ENCODE measurements at regions not wholly inside any gene's neighbourhood (a gene's known extent, or its start where the extent isn't known, plus 50 kb on each side); places are given as distances from the start of the nearest gene placed in this dataset.

- 86 to 88% methylated on average over 5 of the region's 5 CpGs for WGBS, 2 donors
- H3K4me3 ChIP-seq, result no peak overlapping the region
- no peaks in the 10 kb centered on the region for H3K4me1 ChIP-seq
- no peak for DNase-seq
- H3K27ac ChIP-seq, result no peak overlapping the region
- intact Hi-C loops (cut with DNase I), result no loop called here
- no peaks in the 10 kb centered on the region for H3K27me3 ChIP-seq
- no peaks in the 10 kb centered on the region for H3K36me3 ChIP-seq
- no peaks in the 10 kb centered on the region for H3K9me3 ChIP-seq
- TF ChIP-seq POLR2A (IDR thresholded peaks at IDR 0.05), result no peak
- TF ChIP-seq POLR2AphosphoS5 (IDR thresholded peaks at IDR 0.05), result no peak
- no peak for TF ChIP-seq EP300 (IDR thresholded peaks at IDR 0.05)
- TF ChIP-seq CTCF (IDR thresholded peaks at IDR 0.05), result no peak
Observed at GRCh38 chr16:72722552-72722951, 325.4 kb downstream of the ZFHX3 start.

GRCh38 chr16:72721981-72722380 lies 325.9 kb downstream of the ZFHX3 start:
- WGBS, 2 donors, result 66 to 69% methylated on average over 4 of the region's 4 CpGs

GRCh38 chr16:72715267-72715666 lies 332.7 kb downstream of the ZFHX3 start:
- TF ChIP-seq POLR2A (IDR thresholded peaks at IDR 0.05) (no peak), EP300 (IDR thresholded peaks at IDR 0.05) (no peak), POLR2AphosphoS5 (IDR thresholded peaks at IDR 0.05) (no peak), CTCF (IDR thresholded peaks at IDR 0.05) (no peak)
- no peak for DNase-seq
- no peak overlapping the region for H3K27ac ChIP-seq

More at GRCh38 chr16:72721981-72722380, 325.9 kb downstream of the ZFHX3 start:
- Histone ChIP-seq H3K36me3 (no peaks in the 10 kb centered on the region), H3K4me1 (no peaks in the 10 kb centered on the region), H3K27ac (no peak overlapping the region), H3K27me3 (no peaks in the 10 kb centered on the region), H3K4me3 (no peak overlapping the region), H3K9me3 (no peaks in the 10 kb centered on the region)
- TF ChIP-seq CTCF (IDR thresholded peaks at IDR 0.05) (no peak), EP300 (IDR thresholded peaks at IDR 0.05) (no peak), POLR2A (IDR thresholded peaks at IDR 0.05) (no peak), POLR2AphosphoS5 (IDR thresholded peaks at IDR 0.05) (no peak)
- intact Hi-C loops (cut with DNase I), result no loop called here
- DNase-seq, result no peak

DNA sequence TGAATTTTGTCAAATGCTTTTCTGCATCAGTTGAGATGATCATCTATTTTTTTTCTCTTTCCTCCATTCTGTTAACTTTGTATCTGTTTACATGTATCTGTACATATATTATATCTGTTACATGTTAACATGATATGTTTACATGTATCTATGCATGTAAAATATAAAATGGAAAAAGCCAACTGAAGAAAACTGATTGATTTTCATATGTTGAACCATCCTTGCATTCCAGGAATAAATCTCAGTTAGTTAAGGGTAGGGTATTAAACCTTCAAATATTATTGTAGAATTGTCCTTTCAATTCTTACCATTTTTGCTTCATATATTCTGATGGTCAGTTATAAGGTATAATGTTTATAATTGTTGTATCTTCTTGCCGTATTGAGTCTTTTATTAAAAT lies 336.1 kb downstream of the ZFHX3 start:
- peaks cover 0 to 4% (median 0%) of the 10 kb centered on the region in 4 donors for H3K36me3 ChIP-seq
- H3K4me3 ChIP-seq, result no peak overlapping the region
- H3K27ac ChIP-seq, result no peak overlapping the region
- DNase-seq, result no peak
- TF ChIP-seq CTCF (IDR thresholded peaks at IDR 0.05) (no peak), EP300 (IDR thresholded peaks at IDR 0.05) (no peak)
- intact Hi-C loops (cut with DNase I), result no loop called here
- H3K27me3 ChIP-seq, result no peaks in the 10 kb centered on the region
- H3K9me3 ChIP-seq, result peaks cover 0 to 13% (median 3%) of the 10 kb centered on the region in 4 donors
- H3K4me1 ChIP-seq, result no peaks in the 10 kb centered on the region
- WGBS, 2 donors, result 90 to 100% methylated on average over 1 of the region's 1 CpG

More at GRCh38 chr16:72715267-72715666, 332.7 kb downstream of the ZFHX3 start:
- WGBS, 2 donors, result 96 to 98% methylated on average over 1 of the region's 1 CpG
- H3K36me3 ChIP-seq, result peaks cover 0 to 4% (median 0%) of the 10 kb centered on the region in 4 donors
- no peak overlapping the region for H3K4me3 ChIP-seq
- no peaks in the 10 kb centered on the region for H3K27me3 ChIP-seq
- H3K4me1 ChIP-seq, result no peaks in the 10 kb centered on the region
- H3K9me3 ChIP-seq, result peaks cover 0 to 11% (median 3%) of the 10 kb centered on the region in 4 donors
- intact Hi-C loops (cut with DNase I), result no loop called here

DNA sequence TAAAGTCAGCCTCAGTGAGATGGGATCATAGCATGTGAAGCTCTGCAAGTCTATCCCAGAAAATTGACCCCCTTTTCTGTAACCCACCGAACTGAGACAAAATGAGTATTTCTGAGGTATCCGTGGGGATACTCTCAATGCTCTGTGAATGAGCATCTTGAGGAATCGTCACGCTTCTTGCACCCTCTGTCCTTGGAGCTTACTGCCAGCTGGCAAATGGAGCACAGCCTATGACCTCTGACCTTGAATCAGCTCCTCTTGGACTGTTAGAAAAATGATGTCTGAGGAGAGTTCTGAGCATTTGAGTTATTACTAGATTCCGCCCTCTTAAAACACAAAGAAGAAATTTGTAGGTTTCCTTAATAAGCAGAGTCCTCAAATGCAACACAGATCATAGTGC lies 342.1 kb downstream of the ZFHX3 start:
- WGBS, 2 donors, result 91 to 94% methylated on average over 5 of the region's 5 CpGs
- Histone ChIP-seq H3K4me3 (no peak overlapping the region), H3K27me3 (no peaks in the 10 kb centered on the region), H3K27ac (no peak overlapping the region), H3K9me3 (peaks cover 0 to 6% (median 3%) of the 10 kb centered on the region in 4 donors), H3K36me3 (no peaks in the 10 kb centered on the region), H3K4me1 (no peaks in the 10 kb centered on the region)
- intact Hi-C loops (cut with DNase I), result no loop called here
- DNase-seq, result no peak
- TF ChIP-seq POLR2AphosphoS5 (IDR thresholded peaks at IDR 0.05), result no peak
- no peak for TF ChIP-seq CTCF (IDR thresholded peaks at IDR 0.05)
- no peak for TF ChIP-seq POLR2A (IDR thresholded peaks at IDR 0.05)
- TF ChIP-seq EP300 (IDR thresholded peaks at IDR 0.05), result no peak

Measured in sigmoid colon (tissue), 6 donors.